ENCODE measurements at regions not wholly inside any gene's neighbourhood (a gene's known extent, or its start where the extent isn't known, plus 50 kb on each side); places are given as distances from the start of the nearest gene placed in this dataset.

DNA sequence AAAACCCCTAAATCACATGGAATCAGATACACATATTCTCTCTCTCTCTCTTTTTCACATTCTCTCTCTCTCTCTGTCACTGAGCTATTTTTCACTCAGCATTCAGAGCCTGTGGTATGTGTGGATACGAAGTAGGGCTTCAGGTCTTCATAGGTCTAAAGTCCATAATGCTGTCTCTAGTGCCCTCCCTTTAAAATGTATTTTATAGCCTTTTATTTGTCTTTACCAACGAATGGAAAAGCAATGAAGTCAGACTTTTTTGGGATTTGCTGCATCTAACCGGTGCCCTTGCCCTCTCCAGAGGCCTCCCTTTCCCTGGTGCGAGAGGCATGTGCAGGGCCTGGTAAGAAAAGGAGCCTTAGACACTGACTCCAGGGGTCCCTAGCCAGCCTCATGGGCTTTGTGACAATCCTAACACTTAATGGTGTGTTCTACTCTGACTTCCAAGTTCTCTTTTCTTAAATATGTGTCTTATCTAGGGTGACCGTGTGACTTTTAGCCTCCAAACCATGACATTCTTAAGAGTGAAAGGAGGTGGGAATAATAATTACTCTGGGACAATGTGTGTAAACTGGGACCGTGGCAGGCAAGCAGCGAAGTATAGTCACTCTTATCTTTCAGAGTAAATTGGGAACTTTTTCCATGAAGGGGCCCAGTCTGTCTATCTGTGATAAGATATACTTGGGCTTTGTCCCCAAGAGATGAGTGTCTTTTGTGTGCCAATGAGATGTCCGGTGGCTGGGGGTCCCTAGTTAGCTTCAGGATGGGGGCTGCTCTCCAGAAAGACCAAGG lies 101.1 kb downstream of the B3GNT2 start:
- peak; percentile 56 for DNase-seq

DNA sequence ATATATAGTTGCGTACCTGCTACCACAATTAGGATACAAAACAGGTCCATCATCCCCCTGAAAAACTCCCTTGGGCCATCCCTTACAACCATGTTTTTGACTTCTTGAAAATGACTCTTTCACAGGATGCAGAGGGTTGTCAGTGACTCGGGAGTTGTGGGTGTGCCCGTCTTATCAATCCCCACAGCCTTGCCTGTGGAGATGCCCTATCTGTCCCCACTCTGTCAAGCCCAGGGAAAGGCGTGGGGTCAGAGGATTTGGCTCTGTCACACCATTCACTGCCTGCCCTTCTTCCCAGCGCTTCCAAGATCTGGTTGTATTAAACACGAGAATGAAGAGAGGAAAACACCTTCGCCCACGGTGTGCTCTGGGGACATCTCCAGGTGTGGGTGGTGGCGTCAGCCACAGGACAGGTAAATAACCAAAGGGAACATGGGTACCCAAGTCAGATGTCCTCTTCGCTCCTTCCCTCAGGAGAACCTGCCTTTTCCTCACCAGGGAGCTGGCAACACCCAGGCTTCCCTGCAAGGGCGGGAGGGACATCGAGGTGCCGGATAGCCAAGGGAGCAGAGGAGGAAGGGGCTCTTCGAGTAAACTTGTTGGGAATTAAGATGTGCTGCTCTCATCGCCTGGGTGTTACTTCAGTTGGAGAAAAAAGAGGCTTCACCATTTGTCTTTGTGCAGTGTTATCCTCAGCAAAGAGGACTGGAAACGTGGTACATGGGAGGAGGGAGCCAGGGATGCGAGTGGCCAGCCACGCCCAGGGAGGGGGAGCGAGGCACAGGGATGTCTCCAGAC lies 100.3 kb downstream of the B3GNT2 start:
- DNase-seq = peak; percentile 95

DNA sequence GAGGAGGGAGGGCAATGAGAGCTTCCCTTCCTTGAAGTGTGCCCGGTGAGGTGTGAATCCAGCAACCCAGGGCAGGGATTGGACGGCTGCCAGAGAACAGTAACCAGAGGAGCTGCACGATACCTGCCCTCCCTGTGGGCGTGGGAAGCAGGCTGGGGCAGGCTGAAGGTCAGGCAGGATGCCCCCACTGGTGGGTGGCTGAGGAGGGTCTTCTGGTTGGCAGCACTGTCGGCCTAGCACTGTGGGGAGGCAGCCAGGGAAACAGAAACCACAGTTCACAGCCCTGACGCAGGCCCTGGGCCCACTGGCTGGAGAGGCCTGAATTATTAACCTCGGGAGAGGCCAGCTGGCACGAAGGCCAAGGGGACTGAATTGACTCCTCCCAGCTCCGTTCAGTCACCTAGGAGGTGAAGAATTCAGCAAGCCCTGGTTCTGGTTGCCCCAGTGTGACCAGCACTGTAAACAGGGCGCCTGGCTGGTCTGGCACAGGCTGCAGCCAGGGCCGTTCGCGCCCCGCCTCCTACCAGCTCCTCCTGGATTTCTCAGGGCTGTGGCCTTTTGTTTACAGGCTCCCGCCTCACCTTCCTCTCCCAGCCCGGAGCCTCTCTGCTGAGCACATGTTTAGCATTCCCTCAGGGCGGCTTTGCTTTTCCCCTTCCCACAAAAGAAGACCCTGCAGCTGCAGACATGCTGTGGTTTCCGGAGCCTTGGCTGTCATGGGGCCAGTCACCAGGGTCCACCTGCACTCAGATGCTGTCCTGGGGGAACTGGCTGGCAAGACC lies 97.8 kb downstream of the B3GNT2 start:
- peak; percentile 58 for DNase-seq

DNA sequence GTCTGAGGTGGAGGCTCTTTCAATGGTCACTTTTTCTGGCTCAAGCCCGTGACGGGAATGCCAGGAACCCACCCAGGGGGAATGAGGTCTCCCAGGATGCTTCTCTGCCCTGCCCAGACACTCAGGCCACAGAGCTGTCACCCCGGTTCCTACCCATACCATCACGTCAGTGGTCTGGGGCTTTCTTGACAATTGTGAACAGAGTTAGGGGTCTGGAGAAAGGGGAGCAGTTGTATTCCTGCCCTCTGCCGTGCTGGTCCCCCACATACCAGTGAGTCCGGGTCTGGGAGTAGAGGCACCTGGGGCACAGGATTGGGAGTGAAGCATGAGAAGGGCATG lies 97.2 kb downstream of the B3GNT2 start:
- no peak for DNase-seq

DNA sequence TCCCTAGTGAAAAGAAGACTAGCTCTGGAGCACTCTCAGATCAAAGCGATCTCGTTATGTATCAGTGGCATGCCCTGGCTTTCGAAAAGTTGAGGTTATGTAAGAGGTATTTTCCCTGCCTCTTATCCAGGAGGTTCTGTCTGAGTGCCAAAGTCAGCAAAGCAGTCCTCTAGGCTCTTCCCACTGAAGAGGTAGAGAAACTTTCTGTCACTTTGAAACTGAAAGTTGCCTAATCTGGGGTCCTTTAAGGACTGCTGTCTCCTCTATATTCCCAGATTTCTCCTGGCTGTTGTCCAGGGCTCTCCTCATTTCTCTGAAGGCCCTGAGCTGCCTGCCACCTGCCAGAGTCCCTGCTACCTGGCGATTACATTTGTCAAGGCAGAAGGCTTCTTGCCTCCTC lies 96.3 kb downstream of the B3GNT2 start:
- DNase-seq = no peak

DNA sequence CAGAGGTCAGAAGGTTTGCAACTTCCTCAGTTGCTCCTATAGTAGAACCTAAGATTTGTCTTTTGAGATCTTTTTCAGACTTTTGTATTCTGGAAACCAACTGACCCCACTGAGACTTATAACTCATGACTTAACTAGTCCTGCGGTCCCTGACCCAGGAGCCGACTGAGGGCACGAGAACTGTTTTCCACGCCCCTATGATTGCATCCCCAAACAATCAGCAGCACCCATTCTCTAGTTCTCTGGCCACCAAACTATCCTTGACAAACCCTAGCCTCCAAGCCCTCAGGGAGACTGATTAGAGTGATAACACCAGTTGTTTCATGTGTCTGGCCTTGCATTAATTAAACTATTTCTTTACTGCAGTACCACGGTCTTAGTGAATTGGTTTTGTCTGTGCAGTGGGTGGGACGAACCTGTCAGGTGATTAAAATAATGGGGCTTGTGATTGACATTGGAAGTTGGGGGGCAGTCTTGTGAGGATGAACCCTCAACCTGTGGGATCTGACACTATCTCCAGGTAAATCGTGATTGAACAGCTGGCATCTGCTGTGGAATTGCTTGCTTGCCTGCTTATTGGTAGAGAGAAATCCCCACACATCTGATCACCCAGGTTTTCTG lies 95.7 kb downstream of the B3GNT2 start:
- peak; percentile 34 for DNase-seq

DNA sequence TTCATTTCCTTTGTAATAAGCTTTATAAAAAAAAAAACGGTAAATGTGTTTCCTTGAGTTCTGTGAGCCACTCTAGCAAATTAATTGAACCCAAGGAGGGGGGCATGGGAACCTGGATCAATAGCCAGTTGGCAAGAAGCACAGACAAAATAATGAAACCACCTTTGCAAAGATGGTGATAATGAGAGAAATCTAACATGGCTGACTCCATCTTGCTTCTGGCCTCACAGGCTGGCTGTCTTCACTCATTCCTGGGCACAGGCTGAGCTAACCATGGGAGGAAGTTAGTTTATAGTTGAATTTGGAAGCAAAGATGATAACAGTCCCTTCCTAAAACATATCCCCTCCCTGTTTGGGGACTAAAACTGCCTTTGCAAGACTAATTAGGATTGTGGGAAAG lies 95.1 kb downstream of the B3GNT2 start:
- DNase-seq = no peak

DNA sequence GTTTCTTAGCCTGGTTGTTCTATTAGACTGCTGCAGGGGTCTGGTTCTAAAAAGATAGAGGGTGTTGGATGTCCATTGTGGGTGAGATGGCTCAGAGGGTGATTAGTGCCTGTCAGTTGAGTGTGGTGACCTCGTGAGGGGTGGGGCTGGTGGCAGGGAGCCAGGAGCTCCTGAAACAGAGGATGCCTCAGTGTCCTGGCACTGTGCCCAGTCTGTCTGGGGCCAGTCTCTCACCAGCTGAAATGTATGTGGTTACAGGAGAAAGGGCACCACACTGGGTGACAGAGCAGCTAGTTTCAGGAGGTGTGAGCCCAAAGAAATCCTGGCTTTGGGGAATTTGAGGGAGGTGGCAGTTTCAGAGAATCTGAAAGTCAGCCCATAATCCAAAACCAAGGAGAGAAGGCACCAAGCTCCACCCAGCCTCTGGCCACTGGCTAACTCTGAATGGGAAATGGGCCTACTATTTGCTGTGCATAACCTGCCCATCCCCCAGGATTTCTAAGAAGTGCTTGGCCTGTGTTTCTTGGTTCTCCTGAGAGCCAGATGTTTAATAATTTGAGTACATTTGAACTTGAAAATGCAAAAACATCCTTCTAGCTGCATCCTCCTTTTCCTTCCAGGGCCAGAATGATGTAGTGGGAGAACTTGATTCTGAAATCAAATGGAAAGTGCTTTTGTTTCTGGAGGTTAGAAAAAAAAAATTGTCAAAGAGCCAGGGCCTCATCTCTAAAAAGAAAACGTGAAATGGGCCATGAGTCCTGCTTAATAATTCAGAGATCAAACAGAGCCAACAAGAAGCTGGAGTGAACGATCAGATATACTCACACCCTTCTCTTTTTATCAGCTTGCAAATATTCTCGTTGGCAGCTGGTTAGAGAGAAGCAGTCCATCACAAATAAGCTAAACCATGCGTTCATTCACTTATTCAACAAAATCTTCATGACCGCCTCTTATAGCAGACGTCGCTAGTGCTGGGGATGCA lies 92.3 kb downstream of the B3GNT2 start:
- peak; percentile 99 for DNase-seq

DNA sequence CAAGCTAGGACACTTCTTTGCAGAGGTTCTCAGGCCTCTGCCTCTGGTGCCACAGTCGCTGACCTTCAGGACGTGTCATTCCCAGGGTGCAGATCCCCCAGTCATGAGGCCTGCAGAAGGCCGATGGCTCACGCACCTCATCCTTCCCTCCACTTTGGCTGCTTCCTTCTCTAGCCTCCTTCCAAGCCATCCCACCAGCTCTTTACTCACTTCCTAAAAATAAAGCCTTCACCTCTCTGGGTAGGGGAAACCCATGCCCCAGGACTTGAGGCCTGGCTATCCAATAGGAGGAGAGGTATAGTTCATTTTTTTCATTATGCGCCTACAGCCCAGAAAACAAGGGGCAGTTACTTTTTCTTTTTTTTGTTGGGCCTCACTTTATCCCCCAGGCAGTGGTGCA lies 91.4 kb downstream of the B3GNT2 start:
- no peak for DNase-seq

DNA sequence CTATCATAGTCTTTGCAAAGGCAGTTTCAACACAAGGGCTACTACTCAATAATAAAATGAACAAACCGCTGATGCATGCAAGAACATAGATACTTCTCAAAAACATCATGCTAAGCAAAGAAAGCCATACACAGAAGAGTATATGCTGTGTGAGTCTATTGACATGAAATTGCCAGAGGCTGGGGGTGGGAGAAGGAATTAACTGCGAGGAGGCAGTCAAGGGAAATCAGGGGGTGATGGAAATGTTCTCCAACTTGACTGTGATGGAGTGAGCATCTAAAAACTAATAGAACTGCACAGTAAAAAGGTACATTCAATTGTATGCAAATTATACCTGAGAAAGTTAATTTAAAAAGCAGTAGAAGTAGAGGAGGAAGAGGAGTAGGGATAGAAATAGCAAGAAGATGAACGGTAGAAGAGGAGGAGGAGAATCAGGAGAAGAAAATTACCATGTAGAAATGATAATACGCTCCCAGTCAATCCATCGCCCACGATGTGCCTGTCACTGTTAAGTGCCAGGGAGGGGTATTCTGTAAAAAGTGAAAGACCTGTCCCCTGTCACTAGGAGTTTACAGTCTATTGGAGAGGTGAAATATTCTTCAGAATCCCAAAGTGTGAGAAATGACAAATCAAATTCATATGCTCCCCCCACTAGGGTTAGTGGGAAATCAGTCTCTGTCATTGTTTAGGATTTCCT lies 90.3 kb downstream of the B3GNT2 start:
- DNase-seq = no peak

DNA sequence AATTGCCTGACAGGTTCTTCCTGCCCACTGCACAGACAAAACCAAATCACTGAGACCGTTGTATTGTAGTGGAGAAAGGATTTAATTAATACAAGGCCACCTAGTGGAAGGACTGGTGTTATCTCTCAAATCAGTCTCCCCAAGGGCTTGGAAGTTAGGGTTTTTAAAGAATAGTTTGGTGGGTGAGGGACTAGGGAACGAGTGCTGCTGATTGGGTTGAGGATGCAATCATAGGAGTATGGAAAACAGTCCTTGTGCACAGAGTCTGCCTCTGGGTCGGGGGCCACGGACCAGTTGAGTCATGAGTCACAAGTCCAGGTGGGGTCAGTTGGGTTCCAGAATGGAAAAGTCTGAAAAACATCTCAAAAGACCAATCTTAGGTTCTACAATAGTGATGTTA lies 89.1 kb downstream of the B3GNT2 start:
- DNase-seq = no peak

DNA sequence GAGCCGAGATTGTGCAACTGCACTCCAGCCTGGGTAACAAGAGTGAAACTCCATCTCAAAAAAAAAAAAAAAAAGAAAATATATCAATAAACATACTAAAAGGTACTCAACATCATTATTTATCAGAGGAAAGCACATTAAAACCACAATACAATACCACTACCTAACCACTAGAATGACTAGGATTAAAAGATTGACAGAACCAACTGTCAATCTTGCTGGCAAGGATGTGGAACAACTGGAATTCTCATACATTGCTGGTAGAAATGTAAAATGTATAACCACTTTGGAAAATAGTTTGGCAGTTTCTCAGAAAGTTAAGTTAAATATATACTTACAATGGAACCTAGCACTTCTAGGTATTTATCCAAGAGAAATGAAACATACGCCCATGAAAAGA lies 88.6 kb downstream of the B3GNT2 start:
- DNase-seq = no peak

DNA sequence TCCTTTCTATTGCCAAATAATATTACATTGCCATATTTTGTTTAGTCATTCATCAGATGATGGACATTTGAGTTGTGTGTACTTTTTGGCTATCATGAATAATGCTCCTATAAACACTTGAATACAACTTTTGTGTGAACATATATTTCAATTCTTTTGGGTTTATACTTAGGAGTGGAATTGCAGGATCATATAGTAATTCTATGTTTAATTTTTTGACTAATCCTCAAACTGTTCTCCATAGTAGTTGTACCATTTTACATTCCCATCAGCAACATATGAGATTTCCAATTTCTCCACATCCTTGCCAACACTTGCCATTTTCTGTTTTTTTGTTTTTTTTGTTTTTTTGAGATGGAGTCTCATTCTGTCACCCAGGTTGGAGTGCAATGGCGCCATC lies 87.2 kb downstream of the B3GNT2 start:
- no peak for DNase-seq

DNA sequence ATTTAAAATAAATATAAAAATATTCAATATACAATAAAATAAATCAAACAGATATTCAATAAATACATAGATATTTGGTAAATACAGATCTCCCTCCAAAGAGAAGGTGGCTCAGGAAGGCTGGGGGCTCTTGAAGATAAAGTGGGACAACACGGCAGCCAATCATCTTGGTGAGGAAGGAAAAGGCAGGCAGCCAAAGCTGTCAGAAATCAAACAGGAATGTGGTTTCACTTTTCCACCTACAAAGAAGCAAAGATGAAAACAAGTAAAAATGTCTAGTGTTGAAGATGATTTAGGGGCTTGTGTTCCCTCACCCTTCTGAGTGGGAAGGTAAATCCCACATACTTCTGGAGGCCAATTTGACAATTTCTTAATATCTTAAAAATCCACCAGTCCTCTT lies 85.7 kb downstream of the B3GNT2 start:
- DNase-seq = no peak

DNA sequence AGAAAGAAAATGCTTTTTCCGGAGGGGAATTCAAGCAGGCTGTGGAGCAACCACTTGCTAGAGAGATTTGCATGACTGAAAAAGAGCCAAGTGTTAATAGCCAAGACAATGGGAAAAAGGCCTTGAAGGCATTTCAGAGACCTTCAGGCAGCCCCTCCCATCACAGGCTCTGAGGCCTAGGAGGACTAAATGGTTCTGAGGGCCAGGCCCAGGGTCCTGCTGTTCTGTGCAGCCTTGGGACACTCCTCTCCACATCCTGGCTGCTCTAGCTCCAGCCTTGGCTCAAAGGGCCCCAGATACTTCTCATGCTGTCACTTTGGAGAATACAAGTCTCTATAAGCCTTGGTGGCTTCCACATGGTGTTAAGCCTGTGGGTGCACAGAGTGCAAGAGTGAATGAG lies 81.8 kb downstream of the B3GNT2 start:
- DNase-seq = no peak

Measured in hematopoietic multipotent progenitor cell treated with erythropoietin and hydrocortisone succinate and interleukin-3 and kit ligand, for 4 days (in vitro differentiated cells).